ENCODE measurements at regions not wholly inside any gene's neighbourhood (a gene's known extent, or its start where the extent isn't known, plus 50 kb on each side); places are given as distances from the start of the nearest gene placed in this dataset.
"Not testable (repeated sequence)": the region's sequence is repeated elsewhere in the genome, so short reads cannot be mapped to it uniquely, and the experiment has no call there.

GRCh38 chr9:33623658-33624586 is 99.9 kb downstream of the ANKRD18B start:
- peak; percentile 68 for DNase-seq

DNA sequence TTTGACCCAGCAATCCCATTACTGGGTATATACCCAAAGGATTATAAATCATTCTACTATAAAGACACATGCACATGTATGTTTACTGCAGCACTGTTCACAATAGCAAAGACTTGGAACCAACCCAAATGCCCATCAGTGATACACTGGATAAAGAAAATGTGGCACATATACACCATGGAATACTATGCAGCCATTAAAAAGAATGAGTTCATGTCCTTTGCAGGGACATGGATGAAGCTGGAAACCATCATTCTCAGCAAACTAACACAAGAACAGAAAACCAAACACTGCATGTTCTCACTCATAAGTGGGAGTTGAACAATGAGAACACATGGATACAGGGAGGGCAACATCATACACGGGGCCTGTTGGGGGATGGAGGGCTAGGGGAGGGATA is 104.3 kb downstream of the ANKRD18B start:
- DNase-seq: not testable (repeated sequence)

GRCh38 chr9:33628865-33629410 is 104.9 kb downstream of the ANKRD18B start:
- no peak for DNase-seq

- DNase-seq: no peak
Measured at GRCh38 chr9:33633636-33634035, 109.6 kb downstream of the ANKRD18B start.

DNA sequence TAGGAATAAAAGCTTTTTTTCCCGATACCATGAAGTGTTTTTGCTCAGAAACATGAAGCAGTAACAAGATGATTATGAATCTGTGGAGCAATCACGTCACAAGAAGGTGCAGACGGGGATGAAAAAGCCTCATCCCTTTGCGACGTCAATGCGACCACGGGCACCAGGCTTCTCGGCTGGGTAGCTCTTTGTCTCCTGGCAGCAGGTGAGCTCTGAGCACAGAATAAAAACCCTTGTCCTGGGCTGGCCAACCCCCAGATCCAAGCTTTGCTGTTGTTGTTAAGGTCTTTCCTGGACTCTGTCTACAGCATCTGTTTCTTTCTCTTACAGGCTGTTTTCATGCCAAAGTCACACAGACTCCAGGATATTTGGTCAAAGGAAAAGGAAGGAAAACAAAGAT is 113.8 kb downstream of the ANKRD18B start:
- DNase-seq: no peak

GRCh38 chr9:33638391-33638915 is 114.4 kb downstream of the ANKRD18B start:
- no peak for DNase-seq

GRCh38 chr9:33645706-33646105 is 121.7 kb downstream of the ANKRD18B start:
- no peak for DNase-seq

GRCh38 chr9:33649463-33649862 is 125.4 kb downstream of the ANKRD18B start:
- DNase-seq: no peak

- no peak for DNase-seq
Measured at GRCh38 chr9:33651125-33651524, 127.1 kb downstream of the ANKRD18B start.

- DNase-seq: no peak
Measured at GRCh38 chr9:33659921-33660320, 135.4 kb upstream of the PRSS3 start.

DNA sequence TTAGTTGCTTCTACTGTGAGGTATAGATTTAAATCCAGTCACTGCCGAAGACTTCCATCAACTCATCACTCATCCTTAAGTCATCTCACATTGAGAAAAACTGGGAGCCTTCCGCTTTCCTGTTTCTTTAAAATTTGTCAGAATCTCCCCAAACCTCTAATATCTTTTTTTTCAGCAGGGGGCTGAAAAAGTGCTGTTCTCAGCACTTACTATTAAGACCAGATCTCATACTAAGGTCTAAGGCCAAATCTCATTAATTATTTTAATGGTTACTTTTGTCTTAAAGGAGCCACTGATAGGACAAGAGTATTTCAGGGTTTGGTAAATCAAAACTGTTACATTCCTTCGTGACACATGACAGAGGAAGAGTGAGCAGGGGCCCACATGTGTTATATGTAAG is 134.6 kb upstream of the PRSS3 start:
- DNase-seq: no peak

DNA sequence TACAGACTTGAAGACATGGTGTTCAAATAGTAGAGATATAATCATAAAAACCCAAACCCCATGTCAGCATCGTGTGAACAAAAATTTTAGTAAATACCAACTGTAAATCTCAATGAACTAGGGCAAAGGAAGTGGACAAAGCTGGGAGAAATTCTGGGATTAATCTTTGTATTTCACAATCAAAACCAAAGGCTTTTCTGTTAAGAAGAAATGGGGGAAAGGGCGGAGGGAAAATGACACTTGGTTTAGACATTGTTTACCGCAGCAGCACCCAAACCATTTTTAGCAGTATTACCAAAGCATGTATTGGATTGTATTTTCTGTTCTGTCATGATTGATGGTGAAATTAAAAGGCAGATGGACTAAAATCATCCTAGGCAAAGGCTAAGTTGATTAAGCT is 134.2 kb upstream of the PRSS3 start:
- no peak for DNase-seq

DNA sequence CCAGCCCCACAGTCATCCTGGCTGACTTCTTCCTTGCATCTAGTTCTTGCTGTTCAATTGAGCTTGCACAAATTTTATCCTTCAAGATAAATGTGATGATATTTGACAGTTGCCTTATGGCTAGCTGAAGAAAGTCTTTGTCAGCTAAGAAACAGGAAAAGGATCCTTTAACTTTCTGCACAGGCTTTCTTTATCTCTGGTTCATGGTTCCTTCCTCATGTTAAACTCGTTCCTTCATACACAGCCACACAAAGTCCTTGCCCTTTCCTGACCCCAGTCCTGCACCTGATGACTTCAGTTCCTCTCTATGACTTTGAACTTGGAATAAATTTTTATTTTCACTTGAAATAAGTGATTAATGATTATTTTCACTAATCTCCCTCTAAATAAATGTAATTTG is 132.5 kb upstream of the PRSS3 start:
- no peak for DNase-seq

DNA sequence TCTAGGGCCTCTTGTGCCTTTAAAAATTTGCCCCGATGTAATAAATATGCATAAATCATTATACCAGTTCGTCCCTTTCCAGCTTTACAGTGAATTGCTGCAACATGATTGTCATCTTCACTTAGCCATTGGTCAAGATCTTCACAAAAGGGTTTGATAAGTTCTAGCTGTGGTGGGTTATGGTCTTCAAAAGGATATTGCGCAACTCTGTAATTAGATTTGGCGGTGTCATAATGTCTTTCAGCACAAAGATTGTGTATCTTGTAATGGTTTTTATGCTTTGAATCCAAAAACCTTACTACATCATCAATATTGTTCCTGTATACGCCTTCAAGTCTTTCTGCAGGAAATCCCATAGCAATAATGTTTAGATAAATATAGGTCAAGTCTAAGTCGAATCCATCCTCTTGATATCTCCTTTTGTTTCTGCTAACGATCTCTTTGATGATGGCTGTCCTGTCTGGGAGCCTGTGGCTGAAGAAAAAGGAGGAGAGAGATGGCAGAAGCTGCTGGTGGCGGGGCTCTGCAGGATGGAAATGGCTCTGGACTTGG is 119.1 kb upstream of the PRSS3 start:
- not testable (repeated sequence) for DNase-seq

- no peak for DNase-seq
Measured at GRCh38 chr9:33676746-33677505, 118.4 kb upstream of the PRSS3 start.

GRCh38 chr9:33677506-33677809 is 117.9 kb upstream of the PRSS3 start:
- no peak for DNase-seq

DNA sequence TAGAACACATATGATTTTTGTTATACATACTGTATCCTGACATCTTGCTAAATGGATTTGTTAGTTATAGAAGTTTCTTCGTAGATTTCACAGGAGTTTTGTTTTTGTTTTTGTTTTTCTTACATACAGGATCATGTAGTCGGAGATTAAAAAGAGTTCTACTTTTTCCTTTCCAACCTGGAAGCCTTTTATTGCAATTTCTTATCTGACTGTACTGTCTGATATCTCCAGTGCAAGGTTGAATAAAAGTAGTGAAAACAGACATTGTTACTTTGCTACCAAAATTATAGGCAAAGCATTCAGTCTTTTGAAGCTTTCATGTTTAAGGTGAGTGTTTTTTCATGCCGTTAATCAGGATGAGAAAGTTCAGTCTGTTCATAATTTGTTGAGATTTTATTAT is 117.4 kb upstream of the PRSS3 start:
- no peak for DNase-seq

DNA sequence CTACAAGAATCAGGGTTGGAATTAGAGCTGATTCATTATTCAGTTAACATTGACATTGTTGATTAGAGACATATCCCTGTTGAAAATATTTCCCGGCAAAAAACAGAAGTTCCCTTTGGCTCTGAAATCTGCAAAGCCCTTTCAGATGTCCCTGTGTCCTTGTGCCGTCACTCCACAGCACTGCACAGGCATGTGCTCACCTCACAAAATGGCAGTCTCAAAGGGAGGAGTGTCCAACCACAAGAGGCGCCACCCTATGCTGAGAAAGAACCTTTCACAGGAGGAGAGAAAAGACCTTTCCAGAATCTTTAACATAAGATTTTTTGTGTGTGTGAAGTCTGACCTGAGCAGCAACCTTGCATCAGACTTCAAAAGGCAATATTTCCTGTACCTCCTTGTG is 112.8 kb upstream of the PRSS3 start:
- DNase-seq: no peak

DNA sequence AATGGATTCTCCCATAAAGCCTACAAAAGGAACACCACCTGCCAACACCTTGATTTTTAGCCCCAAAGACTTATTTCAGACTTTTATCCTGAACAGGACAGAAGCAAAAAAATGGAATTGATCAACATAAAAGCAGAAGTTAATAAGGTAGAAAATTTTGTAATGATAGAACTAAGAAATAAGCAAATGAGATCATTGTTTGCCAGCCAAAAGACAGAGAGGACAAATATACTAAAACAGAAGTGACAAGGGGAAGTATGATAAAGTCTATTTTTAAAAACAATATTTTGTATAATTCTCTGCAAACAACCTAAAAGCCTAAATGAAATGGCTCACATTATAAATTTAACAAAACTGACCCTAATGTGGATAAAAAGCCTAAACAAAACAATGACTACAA is 110.5 kb upstream of the PRSS3 start:
- DNase-seq: no peak

DNA sequence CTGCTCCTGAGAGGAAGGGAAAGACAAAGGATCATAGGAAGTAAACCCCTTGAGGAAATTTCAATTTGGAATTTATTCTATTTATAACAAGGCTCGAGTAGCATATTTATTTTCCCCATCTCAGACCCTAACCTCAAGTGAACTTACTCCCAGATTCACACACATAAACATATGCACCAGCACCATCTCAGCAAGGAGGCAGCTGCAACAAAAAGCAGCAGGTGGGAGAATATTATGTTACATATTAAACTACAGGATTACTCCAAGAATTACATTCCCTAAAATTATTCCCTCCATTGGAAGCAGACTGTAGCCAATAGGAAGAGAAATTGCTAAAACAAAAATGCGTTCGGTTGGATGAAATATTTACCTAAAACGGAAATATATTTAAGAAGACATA is 108.4 kb upstream of the PRSS3 start:
- DNase-seq: no peak

DNA sequence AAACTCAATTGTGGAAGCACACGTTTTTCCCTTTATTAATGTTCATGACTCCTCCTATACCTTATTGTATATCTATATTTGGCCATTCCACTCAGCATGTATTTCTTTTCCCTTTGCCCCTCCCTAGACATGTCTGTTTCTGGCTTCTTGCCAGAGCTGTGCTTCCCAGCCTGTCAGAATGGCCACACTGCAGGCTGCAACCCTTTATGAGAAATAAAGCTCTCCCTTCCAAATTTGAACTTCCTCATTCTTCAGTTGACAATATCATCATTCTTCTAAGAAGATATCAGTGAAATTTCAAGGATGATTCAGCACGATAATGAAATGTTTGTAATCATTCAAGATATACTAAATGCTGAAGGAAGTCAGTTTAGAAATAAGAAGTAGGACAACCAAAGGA is 107.6 kb upstream of the PRSS3 start:
- no peak for DNase-seq

- no peak for DNase-seq
Measured at GRCh38 chr9:33690143-33690933, 105.0 kb upstream of the PRSS3 start.

- no peak for DNase-seq
Measured at GRCh38 chr9:33695299-33695698, 100.1 kb upstream of the PRSS3 start.

Data from stimulated activated CD4-positive, alpha-beta T cell treated with anti-CD3 and anti-CD28 coated beads, Interleukin-1b, Interleukin-23, amount 100 ng/mL, for 48 hours (primary cell).